H1 (cell line): ENCODE measurements at regions not wholly inside any gene's neighbourhood (a gene's known extent, or its start where the extent isn't known, plus 50 kb on each side); places are given as distances from the start of the nearest gene placed in this dataset.

Experiments
- CTCF ChIP-seq, 3 experiments: IDR thresholded peaks; 1 replicate in 2 of 3; 2 replicates in 1 of 3; pipeline versions ENCODE4 v1.5.1 to v1.6.1; 2011; ENCODE audit warnings: low read length in 3 of 3, mild to moderate bottlenecking in 3 of 3, inconsistent platforms in 2 of 3, low read depth in 1 of 3, moderate library complexity in 1 of 3; ENCODE audit not compliant: insufficient read depth in 1 of 3; ENCODE audit errors: control extremely low read depth in 1 of 3
- MAX ChIP-seq: IDR thresholded peaks from 2 replicates; pipeline ENCODE4 v1.6.1; 2012; ENCODE audit warnings: inconsistent platforms
- RNF2 ChIP-seq: fragments of 200-900, 300-1000 bp; sonication (generic); IDR thresholded peaks from 2 replicates; pipeline ENCODE4 v1.7.1; 2016; ENCODE audit warnings: borderline replicate concordance, low read depth, mild to moderate bottlenecking, antibody characterized with exemption, low read length; ENCODE audit not compliant: poor library complexity, severe bottlenecking; ENCODE audit errors: missing control alignments
- SRF ChIP-seq: IDR thresholded peaks from 2 replicates; pipeline ENCODE4 v1.6.1; 2011; ENCODE audit warnings: mild to moderate bottlenecking, low read depth, low read length, moderate library complexity

- no peak for TF ChIP-seq CTCF (IDR thresholded peaks at IDR 0.05; ENCODE audit: control extremely low read depth in 1 of 3, insufficient read depth in 1 of 3, low read depth in 1 of 3, low read length in 3 of 3)
- TF ChIP-seq SRF: no peak
- no peak for TF ChIP-seq MAX
- TF ChIP-seq RNF2: no peak
These were observed 187.1 kb upstream of the DDI1 start for GRCh38 chr11:103849366-103849765.
